HG03469 (cell line): ENCODE measurements at regions not wholly inside any gene's neighbourhood (a gene's known extent, or its start where the extent isn't known, plus 50 kb on each side); places are given as distances from the start of the nearest gene placed in this dataset.
"Not testable (repeated sequence)": the region's sequence is repeated elsewhere in the genome, so short reads cannot be mapped to it uniquely, and the experiment has no call there.

Source experiments
- ATAC-seq: cut with Tn5 transposase; IDR thresholded peaks from one replicate; pipeline ENCODE4 v1.9.1; 2021; ENCODE audit warnings: mild to moderate bottlenecking, moderate library complexity, moderate number of reproducible peaks; ENCODE audit not compliant: unreplicated experiment

- no peak for ATAC-seq
These were observed 118.5 kb upstream of the KYNU start for GRCh38 chr2:142758973-142759372.

GRCh38 chr2:142757111-142757510, 120.4 kb upstream of the KYNU start:
- no peak for ATAC-seq

- no peak for ATAC-seq
These were observed 121.0 kb upstream of the KYNU start for GRCh38 chr2:142756430-142756829.

- ATAC-seq: no peak
These were observed 122.3 kb upstream of the KYNU start for GRCh38 chr2:142755191-142755590.

- no peak for ATAC-seq
These were observed 123.3 kb upstream of the KYNU start for GRCh38 chr2:142754182-142754581.

- ATAC-seq: no peak
These were observed 126.6 kb upstream of the KYNU start for GRCh38 chr2:142750858-142751257.

- ATAC-seq: no peak
These were observed 128.8 kb upstream of the KYNU start for GRCh38 chr2:142748559-142749099.

GRCh38 chr2:142745691-142746090, 131.8 kb upstream of the KYNU start:
- no peak for ATAC-seq

- peak; percentile 14 for ATAC-seq
These were observed 134.9 kb upstream of the KYNU start for GRCh38 chr2:142742371-142743214.

GRCh38 chr2:142741764-142742269, 135.6 kb upstream of the KYNU start:
- peak; percentile 76 for ATAC-seq

- ATAC-seq: no peak
These were observed 142.7 kb upstream of the KYNU start for GRCh38 chr2:142734770-142735169.

GRCh38 chr2:142734231-142734630, 143.2 kb upstream of the KYNU start:
- no peak for ATAC-seq

- ATAC-seq: not testable (repeated sequence)
These were observed 147.7 kb upstream of the KYNU start for GRCh38 chr2:142729814-142730213.

GRCh38 chr2:142727821-142728478, 149.5 kb upstream of the KYNU start:
- not testable (repeated sequence) for ATAC-seq

- no peak for ATAC-seq
These were observed 152.1 kb upstream of the KYNU start for GRCh38 chr2:142725386-142725785.

- peak; percentile 33 for ATAC-seq
These were observed 152.6 kb upstream of the KYNU start for GRCh38 chr2:142724713-142725349.

GRCh38 chr2:142724186-142724585, 153.3 kb upstream of the KYNU start:
- ATAC-seq: peak; percentile 35

- peak; percentile 29 for ATAC-seq
These were observed 154.2 kb upstream of the KYNU start for GRCh38 chr2:142723236-142723635.

GRCh38 chr2:142722569-142722968, 154.9 kb upstream of the KYNU start:
- no peak for ATAC-seq

- no peak for ATAC-seq
These were observed 155.4 kb upstream of the KYNU start for GRCh38 chr2:142722086-142722485.

GRCh38 chr2:142721015-142721414, 156.4 kb upstream of the KYNU start:
- no peak for ATAC-seq
